Heart left ventricle (tissue), 16 donors: ENCODE measurements at regions not wholly inside any gene's neighbourhood (a gene's known extent, or its start where the extent isn't known, plus 50 kb on each side); places are given as distances from the start of the nearest gene placed in this dataset.

Experiments used
- ATAC-seq, 4 donors: fragments of 200-7000 bp; cut with Tn5 transposase; one replicate each; pipeline ENCODE4 v1.9.1; 2020 to 2022; ENCODE audit warnings: moderate library complexity in 4 of 4, mild to moderate bottlenecking in 3 of 4, moderate number of reproducible peaks in 1 of 4
- DNase-seq, 5 donors: peaks; one replicate each; pipeline ENCODE4 v3.0.0-alpha.2; 2020
- H3K27ac ChIP-seq, 12 donors: fragments of 200-600 bp; sonication (generic) in 4 of 12; one replicate each; pipeline versions ENCODE4 v1.5.0 to v1.8.0; 2016 to 2022; ENCODE audit warnings: mild to moderate bottlenecking in 2 of 12
- H3K27me3 ChIP-seq, 9 donors: fragments of 200-600 bp; sonication (generic) in 2 of 9; one replicate each; pipeline versions ENCODE4 v1.5.1 to v1.8.0; 2016 to 2022; ENCODE audit warnings: mild to moderate bottlenecking in 3 of 9
- H3K36me3 ChIP-seq, 9 donors: fragments of 200-600 bp; sonication (generic) in 2 of 9; one replicate each; pipeline versions ENCODE4 v1.5.0 to v1.8.0; 2018 to 2022; ENCODE audit warnings: mild to moderate bottlenecking in 2 of 9
- H3K4me1 ChIP-seq, 12 donors: fragments of 200-600 bp; sonication (generic) in 4 of 12; one replicate each; pipeline versions ENCODE4 v1.5.0 to v1.8.0; 2016 to 2022; ENCODE audit warnings: mild to moderate bottlenecking in 3 of 12
- H3K4me3 ChIP-seq, 12 donors: fragments of 200-600 bp; sonication (generic) in 4 of 12; one replicate each; pipeline versions ENCODE4 v1.5.0 to v1.8.0; 2017 to 2022; ENCODE audit warnings: mild to moderate bottlenecking in 9 of 12, moderate library complexity in 4 of 12
- H3K9me3 ChIP-seq, 12 donors: fragments of 200-600 bp; sonication (generic) in 4 of 12; one replicate each; pipeline versions ENCODE4 v1.5.0 to v1.8.0; 2016 to 2022; ENCODE audit warnings: mild to moderate bottlenecking in 1 of 12
- CTCF ChIP-seq, 12 donors: fragments of 200-600 bp; sonication (generic) in 4 of 12; IDR thresholded peaks; one replicate each; pipeline versions ENCODE4 v1.5.0 to v1.8.0; 2018 to 2022; ENCODE audit warnings: antibody characterized with exemption in 12 of 12, mild to moderate bottlenecking in 5 of 12
- POLR2A ChIP-seq, 2 donors: fragments of 450-650 bp; IDR thresholded peaks; one replicate each; pipeline ENCODE4 v1.6.1; 2017; ENCODE audit warnings: antibody characterized with exemption in 2 of 2, mild to moderate bottlenecking in 2 of 2, moderate library complexity in 2 of 2
- WGBS, 4 donors: extraction: QIAGEN DNeasy Blood & Tissue Kit in 2 of 4; methylation state at CpG; one replicate each; pipeline versions ENCODE4 v1.1.5 to v1.1.7; 2013 to 2018; 5-methylcytosine and 5-hydroxymethylcytosine counted together
- intact Hi-C, 10 donors: fragments of 100-400 bp; cut with DNase I; formaldehyde crosslinking; loops; one replicate each; pipeline versions ENCODE4 v1.11.1 to v1.14.2; 2022
- donor health status: ischemic (EF 13 %, LVEDD 7.1; RV severe dilation, severe dysfunction).
- donor health status: healthy with polysubstance abuse.
- donor health status: DM: no; HTN: yes; CAD: no.
- donor health status: DM: no; HTN: no; CAD: no.
- donor health status: ischemic (EF 25% LVEDD 6.9; RV normal size, moderate dysfunction).
- donor health status: ischemic (EF 25% LVEDD 5.7; RV mildly dilated, moderate dysfunction).
- donor health status: healthy.
- donor health status: DM: yes; HTN: yes; CAD: no.
- donor health status: ischemic (EF 35%, LVEDD 5.7; RV mildly dilated, moderate dysfunction).
- donor health status: nonischemic (EF 11% LVEDD 7.7; RV severe dilation, severe dysfunction).
- donor health status: DM: yes; HTN: yes; CAD: no.
- donor health status: PGD.
- donor health status: ischemic (EF 29% LVEDD 5.4; RV normal size, mild dysfunction).
- donor health status: nonischemic (EF 23%, LVEDD 6.1; RV moderate dilation, normal function).

- ATAC-seq = no peak
- 74 to 98% (median 92%) methylated on average over 6 of the region's 6 CpGs for WGBS, 4 donors
- Histone ChIP-seq H3K36me3 (no peaks in the 10 kb centered on the region), H3K27ac (no peak overlapping the region), H3K9me3 (no peaks in the 10 kb centered on the region), H3K4me1 (peaks cover 0 to 10% (median 0%) of the 10 kb centered on the region in 12 donors), H3K4me3 (no peak overlapping the region), H3K27me3 (no peaks in the 10 kb centered on the region)
- intact Hi-C loops = no loop called here
- no peak for DNase-seq
- TF ChIP-seq CTCF (IDR thresholded peaks at IDR 0.05) = no peak
- TF ChIP-seq POLR2A (IDR thresholded peaks at IDR 0.05) = no peak
These were observed 344.1 kb downstream of the CDC5L start for GRCh38 chr6:44731485-44732095.

- no peaks in the 10 kb centered on the region for H3K27me3 ChIP-seq
- DNase-seq (no peak), ATAC-seq (no peak)
- WGBS, 4 donors = 90 to 96% (median 92%) methylated on average over 5 of the region's 5 CpGs
- no peaks in the 10 kb centered on the region for H3K36me3 ChIP-seq
- H3K9me3 ChIP-seq = no peaks in the 10 kb centered on the region
- no peak overlapping the region for H3K27ac ChIP-seq
- H3K4me1 ChIP-seq = peaks cover 0 to 10% (median 0%) of the 10 kb centered on the region in 12 donors
- H3K4me3 ChIP-seq = no peak overlapping the region
- TF ChIP-seq POLR2A (IDR thresholded peaks at IDR 0.05) (no peak), CTCF (IDR thresholded peaks at IDR 0.05) (no peak)
- intact Hi-C loops = no loop called here
These were observed 344.7 kb downstream of the CDC5L start for GRCh38 chr6:44732243-44732642.

GRCh38 chr6:44733126-44733525 lies 345.6 kb downstream of the CDC5L start:
- 61 to 68% (median 65%) methylated on average over 4 of the region's 4 CpGs for WGBS, 4 donors
- ATAC-seq (no peak), DNase-seq (peak in 1 of 5 donors; percentile 51)
- TF ChIP-seq CTCF (IDR thresholded peaks at IDR 0.05) = no peak
- no peak for TF ChIP-seq POLR2A (IDR thresholded peaks at IDR 0.05)
- H3K9me3 ChIP-seq = no peaks in the 10 kb centered on the region
- H3K27ac ChIP-seq = no peak overlapping the region
- no peak overlapping the region for H3K4me3 ChIP-seq
- intact Hi-C loops = no loop called here
- no peaks in the 10 kb centered on the region for H3K36me3 ChIP-seq
- H3K27me3 ChIP-seq = no peaks in the 10 kb centered on the region
- H3K4me1 ChIP-seq = peaks cover 0 to 10% (median 0%) of the 10 kb centered on the region in 12 donors

GRCh38 chr6:44733868-44734267 lies 346.4 kb downstream of the CDC5L start:
- Histone ChIP-seq H3K4me3 (no peak overlapping the region), H3K9me3 (no peaks in the 10 kb centered on the region), H3K27ac (peak overlapping the region in 1 of 12 donors; percentile 19), H3K4me1 (peaks cover 0 to 14% (median 0%) of the 10 kb centered on the region in 12 donors), H3K36me3 (no peaks in the 10 kb centered on the region), H3K27me3 (no peaks in the 10 kb centered on the region)
- ATAC-seq (peak; percentile 81 to 91 (median 86)), DNase-seq (peak in 4 of 5 donors; percentile 56 to 77 (median 72))
- TF ChIP-seq CTCF (IDR thresholded peaks at IDR 0.05) = no peak
- intact Hi-C loops = no loop called here
- WGBS, 4 donors = 62 to 76% (median 66%) methylated on average over 4 of the region's 4 CpGs
